Mammary epithelial cell (primary cell): ENCODE measurements at regions not wholly inside any gene's neighbourhood (a gene's known extent, or its start where the extent isn't known, plus 50 kb on each side); places are given as distances from the start of the nearest gene placed in this dataset.

Source experiments
- EZH2 ChIP-seq: IDR thresholded peaks from 2 replicates; pipeline ENCODE4 v1.6.1; 2012; ENCODE audit warnings: low read length, inconsistent platforms, borderline replicate concordance
- TF ChIP-seq, protein P1 (sequence below), 2 donors: IDR thresholded peaks in 1 of 2; conservative IDR thresholded peaks in 1 of 2; 2 replicates each; pipeline ENCODE4 v1.5.1; 2011 to 2012; ENCODE audit warnings: inconsistent platforms in 2 of 2, low read length in 2 of 2, mild to moderate bottlenecking in 2 of 2, control low read depth in 1 of 2, low read depth in 1 of 2; ENCODE audit not compliant: insufficient read depth in 1 of 2; ENCODE audit errors: extremely low read depth in 1 of 2

DNA sequence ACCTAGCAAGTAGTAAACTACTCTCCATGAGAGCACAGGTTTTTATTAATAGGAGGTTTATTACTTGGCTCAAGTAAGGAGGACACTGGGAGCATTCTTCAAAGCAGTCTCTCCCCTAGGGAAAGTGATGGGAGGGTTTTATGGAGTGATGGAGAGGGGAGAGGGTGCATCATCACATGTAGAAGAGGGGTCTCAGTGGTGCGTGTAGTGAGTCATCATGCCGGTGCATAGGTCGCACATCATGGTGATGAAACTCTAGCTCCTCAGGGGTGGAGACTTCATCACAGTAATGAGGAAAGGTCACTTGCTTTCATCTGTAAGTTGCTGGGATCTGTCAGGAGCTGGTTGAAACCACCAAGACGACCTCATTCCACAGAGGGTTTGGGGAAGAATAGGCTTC lies 210.8 kb upstream of the UBL3 start:
- TF ChIP-seq, protein P1, sequence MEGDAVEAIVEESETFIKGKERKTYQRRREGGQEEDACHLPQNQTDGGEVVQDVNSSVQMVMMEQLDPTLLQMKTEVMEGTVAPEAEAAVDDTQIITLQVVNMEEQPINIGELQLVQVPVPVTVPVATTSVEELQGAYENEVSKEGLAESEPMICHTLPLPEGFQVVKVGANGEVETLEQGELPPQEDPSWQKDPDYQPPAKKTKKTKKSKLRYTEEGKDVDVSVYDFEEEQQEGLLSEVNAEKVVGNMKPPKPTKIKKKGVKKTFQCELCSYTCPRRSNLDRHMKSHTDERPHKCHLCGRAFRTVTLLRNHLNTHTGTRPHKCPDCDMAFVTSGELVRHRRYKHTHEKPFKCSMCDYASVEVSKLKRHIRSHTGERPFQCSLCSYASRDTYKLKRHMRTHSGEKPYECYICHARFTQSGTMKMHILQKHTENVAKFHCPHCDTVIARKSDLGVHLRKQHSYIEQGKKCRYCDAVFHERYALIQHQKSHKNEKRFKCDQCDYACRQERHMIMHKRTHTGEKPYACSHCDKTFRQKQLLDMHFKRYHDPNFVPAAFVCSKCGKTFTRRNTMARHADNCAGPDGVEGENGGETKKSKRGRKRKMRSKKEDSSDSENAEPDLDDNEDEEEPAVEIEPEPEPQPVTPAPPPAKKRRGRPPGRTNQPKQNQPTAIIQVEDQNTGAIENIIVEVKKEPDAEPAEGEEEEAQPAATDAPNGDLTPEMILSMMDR (conservative IDR thresholded peaks at IDR 0.05 in 1 of 2, IDR thresholded peaks at IDR 0.05 in 1 of 2; ENCODE audit: extremely low read depth in 1 of 2, insufficient read depth in 1 of 2, low read depth in 1 of 2, low read length in 2 of 2) = no peak
- TF ChIP-seq EZH2 = no peak
